ENCODE measurements at regions not wholly inside any gene's neighbourhood (a gene's known extent, or its start where the extent isn't known, plus 50 kb on each side); places are given as distances from the start of the nearest gene placed in this dataset.

DNA sequence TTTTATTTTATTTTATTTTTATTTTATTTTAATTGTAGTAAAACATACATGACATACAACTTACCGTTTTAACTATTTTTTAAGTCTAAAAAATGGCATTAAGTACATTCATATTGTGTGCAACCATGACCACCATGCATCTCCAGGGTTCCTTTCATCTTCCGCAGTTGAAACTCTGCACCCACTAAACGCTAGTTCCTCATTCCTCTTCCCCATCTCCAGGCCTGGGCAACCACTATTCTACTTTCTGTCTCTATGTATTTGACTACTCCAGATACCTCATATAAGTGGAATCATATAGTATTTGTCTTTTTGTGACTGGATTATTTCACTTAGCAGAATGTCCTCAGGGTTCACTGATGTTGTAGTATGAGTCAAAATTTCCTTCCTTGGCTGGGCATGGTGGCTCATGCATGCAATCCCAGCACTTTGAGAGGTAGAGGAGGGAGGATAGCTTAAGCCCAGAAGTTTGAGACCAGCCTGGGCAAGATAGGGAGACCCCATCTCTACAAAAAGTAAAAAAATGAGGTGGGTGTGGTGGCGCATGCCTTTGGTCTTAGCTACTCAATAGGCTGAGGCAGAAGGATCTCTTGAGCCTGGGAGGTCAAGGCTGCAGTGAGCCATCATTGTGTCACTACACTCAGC lies 55.7 kb upstream of the ZNF507 start:
- TF ChIP-seq ZC3H10 (CRISPR knock-in tag; IDR thresholded peaks at IDR 0.05) (no peak), ZNF8 (CRISPR knock-in tag; IDR thresholded peaks at IDR 0.05) (no peak)
